Mammary epithelial cell (primary cell): ENCODE measurements at regions not wholly inside any gene's neighbourhood (a gene's known extent, or its start where the extent isn't known, plus 50 kb on each side); places are given as distances from the start of the nearest gene placed in this dataset.
"Not testable (repeated sequence)": the region's sequence is repeated elsewhere in the genome, so short reads cannot be mapped to it uniquely, and the experiment has no call there.

Source experiments
- EZH2 ChIP-seq: IDR thresholded peaks from 2 replicates; pipeline ENCODE4 v1.6.1; 2012; ENCODE audit warnings: low read length, inconsistent platforms, borderline replicate concordance
- TF ChIP-seq, protein P1 (sequence below), 2 donors: IDR thresholded peaks in 1 of 2; conservative IDR thresholded peaks in 1 of 2; 2 replicates each; pipeline ENCODE4 v1.5.1; 2011 to 2012; ENCODE audit warnings: inconsistent platforms in 2 of 2, low read length in 2 of 2, mild to moderate bottlenecking in 2 of 2, control low read depth in 1 of 2, low read depth in 1 of 2; ENCODE audit not compliant: insufficient read depth in 1 of 2; ENCODE audit errors: extremely low read depth in 1 of 2

DNA sequence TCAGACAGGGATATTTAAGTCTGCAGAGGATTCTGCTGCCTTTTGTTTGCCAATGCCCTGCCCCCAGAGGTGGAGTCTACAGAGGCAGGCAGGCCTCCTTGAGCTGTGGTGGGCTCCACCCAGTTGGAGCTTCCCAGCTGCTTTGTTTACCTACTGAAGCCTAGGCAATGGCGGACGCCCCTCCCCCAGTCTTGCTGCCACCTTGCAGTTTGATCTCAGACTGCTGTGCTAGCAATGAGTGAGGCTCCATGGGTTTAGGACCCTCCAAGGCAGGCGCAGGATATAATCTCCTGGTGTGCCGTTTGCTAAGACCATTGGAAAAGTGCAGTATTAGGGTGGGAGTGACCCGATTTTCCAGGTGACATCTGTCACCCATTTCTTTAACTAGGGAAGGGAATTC lies 132.7 kb downstream of the UNC93B1 start:
- TF ChIP-seq, protein P1, sequence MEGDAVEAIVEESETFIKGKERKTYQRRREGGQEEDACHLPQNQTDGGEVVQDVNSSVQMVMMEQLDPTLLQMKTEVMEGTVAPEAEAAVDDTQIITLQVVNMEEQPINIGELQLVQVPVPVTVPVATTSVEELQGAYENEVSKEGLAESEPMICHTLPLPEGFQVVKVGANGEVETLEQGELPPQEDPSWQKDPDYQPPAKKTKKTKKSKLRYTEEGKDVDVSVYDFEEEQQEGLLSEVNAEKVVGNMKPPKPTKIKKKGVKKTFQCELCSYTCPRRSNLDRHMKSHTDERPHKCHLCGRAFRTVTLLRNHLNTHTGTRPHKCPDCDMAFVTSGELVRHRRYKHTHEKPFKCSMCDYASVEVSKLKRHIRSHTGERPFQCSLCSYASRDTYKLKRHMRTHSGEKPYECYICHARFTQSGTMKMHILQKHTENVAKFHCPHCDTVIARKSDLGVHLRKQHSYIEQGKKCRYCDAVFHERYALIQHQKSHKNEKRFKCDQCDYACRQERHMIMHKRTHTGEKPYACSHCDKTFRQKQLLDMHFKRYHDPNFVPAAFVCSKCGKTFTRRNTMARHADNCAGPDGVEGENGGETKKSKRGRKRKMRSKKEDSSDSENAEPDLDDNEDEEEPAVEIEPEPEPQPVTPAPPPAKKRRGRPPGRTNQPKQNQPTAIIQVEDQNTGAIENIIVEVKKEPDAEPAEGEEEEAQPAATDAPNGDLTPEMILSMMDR (conservative IDR thresholded peaks at IDR 0.05 in 1 of 2, IDR thresholded peaks at IDR 0.05 in 1 of 2; ENCODE audit: extremely low read depth in 1 of 2, insufficient read depth in 1 of 2, low read depth in 1 of 2, low read length in 2 of 2) = not testable (repeated sequence)
- not testable (repeated sequence) for TF ChIP-seq EZH2
